Small intestine (tissue), 7 donors: ENCODE measurements at regions not wholly inside any gene's neighbourhood (a gene's known extent, or its start where the extent isn't known, plus 50 kb on each side); places are given as distances from the start of the nearest gene placed in this dataset.

ENCODE experiments used
- DNase-seq, 2 donors: peaks; one replicate each; pipeline versions ENCODE4 v3.0.0 to v3.0.0-alpha.2; 2013
- FAIRE-seq: peaks from 2 replicates; lab custom pipeline; 2012; peaks lifted over from hg19 to GRCh38; lab: Jason Lieb, UNC
- H3K27ac ChIP-seq, 3 donors: one replicate each; pipeline ENCODE4 v1.5.1; 2013; ENCODE audit warnings: low read length in 2 of 3, mild to moderate bottlenecking in 2 of 3, control low read depth in 1 of 3, inconsistent platforms in 1 of 3, low read depth in 1 of 3, moderate library complexity in 1 of 3
- H3K27me3 ChIP-seq, 3 donors: one replicate each; pipeline ENCODE4 v1.6.1; 2013; ENCODE audit warnings: low read length in 3 of 3, inconsistent platforms in 1 of 3; ENCODE audit not compliant: control insufficient read depth in 3 of 3, insufficient read depth in 3 of 3
- H3K36me3 ChIP-seq, 3 donors: one replicate each; pipeline ENCODE4 v1.6.1; 2013; ENCODE audit warnings: low read length in 3 of 3, inconsistent platforms in 1 of 3, low read depth in 1 of 3, mild to moderate bottlenecking in 1 of 3, moderate library complexity in 1 of 3; ENCODE audit not compliant: control insufficient read depth in 3 of 3, insufficient read depth in 2 of 3
- H3K4me1 ChIP-seq, 3 donors: one replicate each; pipeline ENCODE4 v1.6.1; 2013; ENCODE audit warnings: low read length in 2 of 3, inconsistent platforms in 1 of 3, low read depth in 1 of 3, mild to moderate bottlenecking in 1 of 3, moderate library complexity in 1 of 3; ENCODE audit not compliant: control insufficient read depth in 3 of 3, insufficient read depth in 2 of 3
- H3K4me3 ChIP-seq, 3 donors: one replicate each; pipeline ENCODE4 v1.5.1; 2013; ENCODE audit warnings: low read length in 3 of 3, control low read depth in 1 of 3, inconsistent platforms in 1 of 3, low read depth in 1 of 3, mild to moderate bottlenecking in 1 of 3, moderate library complexity in 1 of 3
- H3K9me3 ChIP-seq, 2 donors: one replicate each; pipeline ENCODE4 v1.6.1; 2013; ENCODE audit warnings: low read depth in 1 of 2, low read length in 1 of 2; ENCODE audit not compliant: control insufficient read depth in 2 of 2, insufficient read depth in 1 of 2
- WGBS, 3 donors: extraction: QIAGEN DNeasy Blood & Tissue Kit; methylation state at CpG; one replicate each; pipeline ENCODE4 v1.1.7; 2013; 5-methylcytosine and 5-hydroxymethylcytosine counted together
- donor health status: healthy with polysubstance abuse.
- donor health status: control.
- donor health status: control.
- donor health status: Bipolar disorder and iron deficiency.
- donor health status: healthy.

DNA sequence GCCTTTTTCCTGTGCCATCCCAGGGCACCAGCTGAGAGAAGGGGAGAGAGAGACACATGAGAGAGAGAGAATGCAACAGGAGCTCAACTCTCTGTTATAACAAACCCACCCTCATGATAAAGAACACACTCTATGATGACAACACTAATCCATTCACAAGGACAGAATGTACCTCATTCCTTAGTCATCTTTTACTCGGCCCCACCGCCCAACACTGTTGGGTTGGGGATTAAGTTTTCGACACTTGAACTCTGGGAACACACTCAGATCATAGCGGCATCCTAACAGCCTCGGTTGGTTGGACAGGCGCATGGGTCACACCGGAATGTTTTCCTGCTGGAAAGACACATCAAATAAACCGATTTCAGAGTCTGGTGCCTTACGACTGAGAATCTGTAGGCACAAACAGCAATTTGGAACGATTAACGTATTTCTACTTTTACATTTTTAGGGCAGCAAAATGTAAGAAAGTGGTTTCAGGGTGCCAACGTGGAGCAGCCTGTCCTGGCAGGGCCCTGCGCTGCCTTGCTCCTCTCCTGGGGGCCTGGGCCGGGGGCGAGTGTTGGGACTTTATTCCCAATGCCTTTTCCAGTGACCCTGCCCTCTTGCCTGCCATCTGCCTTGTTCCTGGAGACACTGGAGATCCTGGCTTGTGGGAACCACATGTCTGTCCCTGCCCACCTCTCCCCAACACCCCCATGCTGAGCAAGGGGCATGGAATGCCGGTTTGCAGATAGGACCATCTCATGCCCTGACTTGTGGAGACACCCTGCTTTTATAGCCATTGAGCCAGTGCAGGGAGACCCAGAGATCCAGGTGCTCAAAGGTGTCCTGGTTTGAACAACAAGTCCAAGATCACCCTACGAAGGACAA is 287.0 kb downstream of the TCERG1L start:
- Histone ChIP-seq H3K9me3 (no peaks in the 10 kb centered on the region), H3K36me3 (no peaks in the 10 kb centered on the region), H3K4me1 (no peaks in the 10 kb centered on the region), H3K4me3 (no peak overlapping the region), H3K27ac (no peak overlapping the region), H3K27me3 (no peaks in the 10 kb centered on the region)
- WGBS, 3 donors = 74 to 84% (median 76%) methylated on average over 17 of the region's 17 CpGs
- FAIRE-seq (no peak), DNase-seq (no peak)

DNA sequence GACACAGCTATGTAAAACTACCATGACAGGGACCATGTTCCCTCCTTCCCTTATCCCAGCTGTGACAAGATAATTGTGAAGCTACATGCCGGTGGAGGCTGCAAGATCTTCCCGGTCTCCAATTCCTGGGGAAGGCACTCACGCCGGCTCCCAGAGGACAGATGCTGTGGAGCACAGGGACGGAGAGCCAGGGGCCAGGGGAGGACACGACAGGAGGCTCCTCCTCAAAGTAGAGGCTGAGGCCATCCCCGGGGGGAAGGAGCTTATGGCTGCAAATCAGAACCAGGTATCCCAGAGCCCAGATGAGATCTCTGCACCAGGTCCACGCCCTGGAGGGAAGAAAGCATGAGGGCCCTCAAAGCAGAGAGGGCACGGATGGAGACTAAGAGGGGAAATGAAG is 286.2 kb downstream of the TCERG1L start:
- Histone ChIP-seq H3K36me3 (no peaks in the 10 kb centered on the region), H3K27me3 (no peaks in the 10 kb centered on the region), H3K4me1 (no peaks in the 10 kb centered on the region), H3K9me3 (no peaks in the 10 kb centered on the region), H3K27ac (no peak overlapping the region), H3K4me3 (no peak overlapping the region)
- WGBS, 3 donors = 78 to 86% (median 84%) methylated on average over 9 of the region's 9 CpGs
- DNase-seq = no peak
- FAIRE-seq = no peak

DNA sequence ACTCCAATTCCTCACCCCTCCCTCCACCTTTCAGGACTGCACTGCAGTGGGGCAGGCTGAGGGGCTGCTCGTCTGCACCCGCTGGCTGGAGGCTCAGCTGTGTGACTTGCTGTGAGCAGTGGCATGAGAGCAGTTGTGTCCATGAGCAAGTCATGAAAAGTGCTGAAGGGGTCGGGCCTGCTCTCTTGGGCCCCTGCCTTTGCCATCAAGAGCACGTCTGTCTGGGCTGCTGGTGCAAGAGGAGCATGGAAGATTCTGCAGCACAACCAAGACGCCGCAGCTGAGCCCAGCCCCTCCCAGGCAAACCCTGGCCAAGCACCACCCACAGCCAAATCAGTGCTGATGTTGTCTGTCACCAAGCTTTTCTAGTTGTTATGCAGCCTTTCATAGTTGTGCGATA is 284.3 kb downstream of the TCERG1L start:
- no peaks in the 10 kb centered on the region for H3K36me3 ChIP-seq
- WGBS, 3 donors = 71 to 82% (median 75%) methylated on average over 7 of the region's 7 CpGs
- no peaks in the 10 kb centered on the region for H3K4me1 ChIP-seq
- H3K27me3 ChIP-seq = no peaks in the 10 kb centered on the region
- FAIRE-seq (no peak), DNase-seq (no peak)
- no peaks in the 10 kb centered on the region for H3K9me3 ChIP-seq
- no peak overlapping the region for H3K4me3 ChIP-seq
- no peak overlapping the region for H3K27ac ChIP-seq

DNA sequence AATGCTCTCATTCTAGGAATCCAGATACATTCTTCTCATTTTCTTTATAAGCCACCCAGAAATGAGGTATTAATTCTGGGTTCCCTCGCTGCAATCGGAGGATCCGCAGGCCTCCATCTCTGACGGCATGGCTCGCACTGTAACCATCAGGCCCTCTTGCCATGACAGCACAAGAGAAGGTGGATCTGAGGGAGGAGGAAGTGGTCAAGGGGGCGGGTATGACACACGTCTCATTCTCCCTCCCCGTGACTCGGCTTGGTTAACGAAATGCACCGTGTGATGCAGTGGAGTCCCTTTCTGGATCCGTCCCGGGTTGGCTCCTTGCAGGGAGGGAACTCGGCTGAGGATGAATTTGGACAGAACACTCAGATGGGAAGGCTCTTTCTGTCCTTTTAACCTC is 280.2 kb downstream of the TCERG1L start:
- FAIRE-seq (no peak), DNase-seq (no peak)
- Histone ChIP-seq H3K4me3 (no peak overlapping the region), H3K27me3 (no peaks in the 10 kb centered on the region), H3K36me3 (no peaks in the 10 kb centered on the region), H3K9me3 (no peaks in the 10 kb centered on the region), H3K27ac (no peak overlapping the region), H3K4me1 (no peaks in the 10 kb centered on the region)
- WGBS, 3 donors = 77 to 84% (median 81%) methylated on average over 14 of the region's 14 CpGs

DNA sequence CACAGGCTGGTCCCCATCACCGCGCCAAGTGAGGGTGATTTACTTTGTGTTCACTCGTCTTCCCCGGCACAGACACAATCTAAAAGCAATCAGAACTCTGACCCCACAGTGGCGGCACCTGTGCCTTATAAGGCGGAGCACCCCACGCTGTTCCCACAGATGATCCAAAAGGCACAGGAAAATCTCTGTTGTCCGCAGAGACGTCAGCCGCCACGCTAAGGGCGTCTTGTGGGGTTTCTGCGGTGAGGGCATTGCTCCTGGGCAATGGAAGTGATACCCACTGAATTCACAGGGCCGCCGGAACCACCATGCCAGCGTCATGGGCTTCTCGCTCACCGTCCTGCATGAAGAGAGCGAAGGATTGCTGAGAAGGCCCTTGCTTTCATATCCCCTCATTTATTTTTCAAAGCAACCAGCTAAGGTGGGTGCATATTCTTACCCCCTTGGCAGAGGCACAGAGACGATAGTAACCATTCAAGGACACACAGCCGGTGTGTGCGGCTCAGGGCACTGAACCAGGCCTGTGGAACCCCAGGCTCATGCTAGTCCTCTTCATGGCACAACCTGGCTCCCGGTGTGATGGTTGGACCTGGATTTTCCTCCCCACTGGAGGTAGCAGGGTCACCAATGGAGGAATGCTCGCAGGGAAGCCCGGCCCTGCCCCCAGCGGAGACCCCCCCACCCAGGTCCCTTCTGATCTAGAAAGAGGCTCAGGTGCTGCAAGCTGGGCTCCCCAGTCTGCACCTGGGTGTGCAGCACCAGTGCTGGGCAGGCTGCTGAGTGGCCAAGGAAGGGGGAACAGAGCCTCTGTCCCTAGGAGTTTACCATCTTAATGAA is 279.0 kb downstream of the TCERG1L start:
- Histone ChIP-seq H3K9me3 (no peaks in the 10 kb centered on the region), H3K4me1 (no peaks in the 10 kb centered on the region), H3K27me3 (no peaks in the 10 kb centered on the region), H3K36me3 (no peaks in the 10 kb centered on the region), H3K4me3 (no peak overlapping the region), H3K27ac (no peak overlapping the region)
- no peak for FAIRE-seq
- 70 to 83% (median 78%) methylated on average over 26 of the region's 26 CpGs for WGBS, 3 donors
- no peak for DNase-seq

DNA sequence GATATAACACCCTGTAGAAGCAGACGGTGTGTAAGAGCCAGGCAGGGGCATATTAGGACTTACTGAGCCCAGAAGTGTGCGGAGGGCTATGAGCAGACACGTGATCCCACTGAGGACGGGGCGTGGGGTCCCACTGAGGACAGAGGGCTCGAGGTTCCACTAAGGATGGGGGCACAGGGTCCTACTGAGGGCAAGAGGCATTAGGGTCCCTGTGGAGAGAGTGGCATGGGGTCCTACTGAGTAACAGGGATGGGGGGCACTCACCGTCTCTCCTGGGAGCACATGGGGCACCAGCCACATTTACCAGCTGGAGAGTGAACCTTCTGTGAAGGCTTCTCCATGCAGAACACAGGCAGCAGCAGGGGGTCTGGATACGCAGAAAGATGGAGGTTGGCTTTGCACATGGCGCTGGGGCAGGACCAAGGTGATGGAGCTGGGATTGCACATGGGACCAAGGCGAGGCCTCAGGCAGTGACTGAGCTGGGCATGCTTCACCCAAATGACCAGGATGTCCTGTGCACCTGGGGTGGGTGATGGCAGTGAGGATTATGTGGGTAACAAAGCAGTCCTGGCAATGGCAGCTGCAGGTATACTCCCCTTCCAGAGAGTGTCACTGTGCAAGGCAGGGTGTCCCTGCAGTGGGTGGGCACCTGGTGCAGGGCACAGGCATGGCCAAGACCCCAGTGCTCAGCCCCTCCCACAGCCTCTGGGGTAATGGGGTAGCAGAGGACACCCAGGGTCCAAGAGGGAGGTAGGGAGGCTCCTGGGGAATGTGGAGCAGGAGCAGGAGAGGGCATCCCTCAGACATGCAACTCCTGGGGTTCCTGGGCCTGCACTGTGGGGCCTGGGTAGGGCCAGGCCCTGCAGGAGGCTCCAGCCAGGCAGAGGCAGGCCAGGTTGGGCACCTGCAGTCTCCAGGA is 278.1 kb downstream of the TCERG1L start:
- H3K4me1 ChIP-seq = no peaks in the 10 kb centered on the region
- WGBS, 3 donors = 58 to 72% (median 61%) methylated on average over 10 of the region's 10 CpGs
- H3K4me3 ChIP-seq = no peak overlapping the region
- FAIRE-seq (no peak), DNase-seq (no peak)
- H3K36me3 ChIP-seq = no peaks in the 10 kb centered on the region
- H3K27me3 ChIP-seq = no peaks in the 10 kb centered on the region
- no peaks in the 10 kb centered on the region for H3K9me3 ChIP-seq
- H3K27ac ChIP-seq = no peak overlapping the region

DNA sequence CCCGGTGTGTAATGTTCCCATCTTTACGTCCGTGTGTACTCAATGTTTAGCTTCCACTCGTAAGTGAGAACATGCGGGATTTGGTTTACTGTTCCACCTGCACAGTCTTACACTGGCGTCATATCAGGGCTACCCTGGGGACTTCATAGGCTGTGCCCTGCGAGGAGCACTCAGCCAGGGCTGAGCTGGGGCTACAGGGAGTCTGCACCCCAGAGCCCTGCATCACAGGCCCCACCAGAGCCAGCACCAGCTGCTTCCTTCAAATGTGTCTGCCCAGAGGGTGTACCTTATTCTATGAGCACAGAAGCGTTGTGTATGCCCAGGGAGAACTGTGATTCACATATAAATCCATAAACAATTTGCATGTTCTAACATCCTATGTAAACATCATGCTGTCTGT is 277.1 kb downstream of the TCERG1L start:
- H3K27me3 ChIP-seq = no peaks in the 10 kb centered on the region
- H3K4me1 ChIP-seq = no peaks in the 10 kb centered on the region
- H3K36me3 ChIP-seq = no peaks in the 10 kb centered on the region
- FAIRE-seq (no peak), DNase-seq (no peak)
- no peak overlapping the region for H3K27ac ChIP-seq
- WGBS, 3 donors = 79 to 85% (median 81%) methylated on average over 8 of the region's 8 CpGs
- no peak overlapping the region for H3K4me3 ChIP-seq
- no peaks in the 10 kb centered on the region for H3K9me3 ChIP-seq

DNA sequence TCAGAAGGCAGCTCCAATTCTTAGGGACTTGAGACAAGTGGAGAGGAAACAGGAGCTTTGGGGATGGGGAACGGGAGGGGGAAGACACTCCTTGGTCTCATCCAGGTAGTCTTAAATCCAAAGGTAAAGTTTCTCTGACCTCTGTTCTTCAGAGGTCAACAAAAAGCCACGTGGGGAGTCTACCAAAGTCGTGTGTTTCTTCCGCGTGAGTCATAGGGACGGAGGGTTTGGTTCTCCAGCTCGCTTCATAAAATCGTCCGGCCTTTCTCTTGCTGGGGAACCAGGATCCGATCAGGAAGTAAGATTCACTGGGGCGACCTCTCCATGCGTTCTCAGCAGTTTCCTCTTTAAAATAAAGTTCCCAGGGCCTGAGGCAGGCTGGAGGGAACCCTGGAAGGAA is 275.7 kb downstream of the TCERG1L start:
- no peak overlapping the region for H3K27ac ChIP-seq
- H3K4me3 ChIP-seq = no peak overlapping the region
- no peaks in the 10 kb centered on the region for H3K27me3 ChIP-seq
- 28 to 46% (median 34%) methylated on average over 12 of the region's 12 CpGs for WGBS, 3 donors
- H3K4me1 ChIP-seq = no peaks in the 10 kb centered on the region
- no peaks in the 10 kb centered on the region for H3K36me3 ChIP-seq
- H3K9me3 ChIP-seq = no peaks in the 10 kb centered on the region
- DNase-seq (no peak), FAIRE-seq (no peak)
